Panc1 (cell line): ENCODE measurements at regions not wholly inside any gene's neighbourhood (a gene's known extent, or its start where the extent isn't known, plus 50 kb on each side); places are given as distances from the start of the nearest gene placed in this dataset.

Source experiments
- ATAC-seq: fragments of 200-7000 bp; cut with Tn5 transposase; 2 replicates; pipeline ENCODE4 v1.9.1; 2020; ENCODE audit warnings: mild to moderate bottlenecking, moderate library complexity
- BruUV-seq: library from RNA; stranded (reverse); fragments of 400-500 nt; replicated peaks from 2 replicates; lab custom pipeline; 2021; lab: Mats Ljungman, UMichigan
- CTCF ChIA-PET: fragments of 300-600 bp; sonication (Branson Sonifier 250); formaldehyde crosslinking; loops from one replicate; lab custom pipeline; 2022; ENCODE audit warnings: antibody characterized with exemption; lab: Charles Lee
- POLR2A ChIA-PET: fragments of 300-600 bp; sonication (Branson Sonifier 250); formaldehyde crosslinking; loops from one replicate; lab custom pipeline; 2022; ENCODE audit warnings: antibody characterized with exemption; lab: Charles Lee
- DNase-seq: peaks from one replicate; pipeline ENCODE4 v3.0.0-alpha.2; 2010; ENCODE audit warnings: low read depth, low spot score
- H3K27ac ChIP-seq: 2 replicates; pipeline ENCODE4 v1.5.1; 2011; ENCODE audit warnings: mild to moderate bottlenecking, low read length, inconsistent platforms
- H3K27me3 ChIP-seq: fragments of 200-500 bp; sonication (Bioruptor generic); 2 replicates; pipeline ENCODE4 v1.6.0; 2014; ENCODE audit warnings: low read length, inconsistent platforms; ENCODE audit not compliant: control insufficient read depth, insufficient read depth
- H3K36me3 ChIP-seq: fragments of 200-500 bp; sonication (Bioruptor generic); 2 replicates; pipeline ENCODE4 v1.5.1; 2014; ENCODE audit warnings: inconsistent platforms, mild to moderate bottlenecking, low read length, moderate library complexity; ENCODE audit not compliant: control insufficient read depth, insufficient read depth
- H3K4me1 ChIP-seq: 2 replicates; pipeline ENCODE4 v1.5.1; 2011; ENCODE audit warnings: inconsistent platforms, mild to moderate bottlenecking, low read length, moderate library complexity; ENCODE audit not compliant: control insufficient read depth, insufficient read depth
- H3K4me3 ChIP-seq, 2 experiments: 2 replicates each; pipeline ENCODE4 v1.5.1; 2011 to 2012; ENCODE audit warnings: low read depth in 2 of 2, low read length in 2 of 2, mild to moderate bottlenecking in 2 of 2, inconsistent platforms in 1 of 2, moderate library complexity in 1 of 2
- H3K9me3 ChIP-seq: fragments of 200-500 bp; sonication (Bioruptor generic); 2 replicates; pipeline ENCODE4 v1.5.1; 2014; ENCODE audit warnings: low read depth, mild to moderate bottlenecking, inconsistent platforms, low read length, moderate library complexity; ENCODE audit not compliant: control insufficient read depth, insufficient read depth
- CTCF ChIP-seq: fragments of 450-650 bp; IDR thresholded peaks from 2 replicates; pipeline ENCODE4 v1.5.1; 2017; ENCODE audit warnings: mild to moderate bottlenecking
- POLR2AphosphoS5 ChIP-seq: IDR thresholded peaks from 2 replicates; pipeline ENCODE4 v1.6.1; 2012; ENCODE audit warnings: mild to moderate bottlenecking, low read depth, low read length, moderate library complexity
- REST ChIP-seq, 2 experiments: IDR thresholded peaks; 2 replicates each; pipeline ENCODE4 v1.6.1; 2011 to 2012; ENCODE audit warnings: low read depth in 2 of 2, control low read depth in 1 of 2, low read length in 1 of 2, mild to moderate bottlenecking in 1 of 2, moderate library complexity in 1 of 2; ENCODE audit not compliant: insufficient read depth in 1 of 2
- SIN3A ChIP-seq: IDR thresholded peaks from 2 replicates; pipeline ENCODE4 v1.6.1; 2012; ENCODE audit warnings: low read depth, mild to moderate bottlenecking, low read length, moderate library complexity, borderline replicate concordance; ENCODE audit not compliant: insufficient read depth
- TCF7L2 ChIP-seq: IDR thresholded peaks from 2 replicates; pipeline ENCODE4 v1.6.1; 2011; ENCODE audit warnings: mild to moderate bottlenecking, low read depth, low read length, inconsistent platforms
- in situ Hi-C: cut with HindIII; loops from 2 replicates; pipeline ENCODE4 v1.10.0; 2016; ENCODE audit warnings: low sequenced_read_pairs, low pct_unique_long_range_greater_than_20kb
- intact Hi-C: fragments of 100-400 bp; cut with micrococcal nuclease; formaldehyde crosslinking; loops from one replicate; pipeline ENCODE4 v1.10.0; 2022; ENCODE audit not compliant: unreplicated experiment

- no TSS peak for BruUV-seq
- Histone ChIP-seq H3K27me3 (no peaks in the 10 kb centered on the region), H3K9me3 (no peaks in the 10 kb centered on the region), H3K4me3 (no peak overlapping the region), H3K36me3 (no peaks in the 10 kb centered on the region), H3K4me1 (no peaks in the 10 kb centered on the region), H3K27ac (no peak overlapping the region)
- CTCF ChIA-PET: no interaction called here
- ATAC-seq: no peak
- intact Hi-C loops: no loop called here
- no peak for DNase-seq
- in situ Hi-C loops: no loop called here
- TF ChIP-seq CTCF (no peak), SIN3A (no peak), REST (IDR thresholded peaks at IDR 0.05; ENCODE audit: insufficient read depth in 1 of 2, low read depth in 2 of 2, low read length in 1 of 2) (no peak), POLR2AphosphoS5 (no peak), TCF7L2 (no peak)
- POLR2A ChIA-PET: no interaction called here
Observed at GRCh38 chr15:95742836-95743235, 587.7 kb upstream of the NR2F2 start.

GRCh38 chr15:95757171-95757570 is 573.3 kb upstream of the NR2F2 start:
- Histone ChIP-seq H3K36me3 (no peaks in the 10 kb centered on the region), H3K9me3 (no peaks in the 10 kb centered on the region), H3K27ac (no peak overlapping the region), H3K4me1 (no peaks in the 10 kb centered on the region), H3K4me3 (no peak overlapping the region), H3K27me3 (no peaks in the 10 kb centered on the region)
- in situ Hi-C loops: no loop called here
- BruUV-seq: no TSS peak
- POLR2A ChIA-PET: no interaction called here
- CTCF ChIA-PET: no interaction called here
- TF ChIP-seq REST (IDR thresholded peaks at IDR 0.05; ENCODE audit: insufficient read depth in 1 of 2, low read depth in 2 of 2, low read length in 1 of 2) (no peak), POLR2AphosphoS5 (no peak), SIN3A (no peak), TCF7L2 (no peak), CTCF (no peak)
- ATAC-seq (no peak), DNase-seq (no peak)
- intact Hi-C loops: no loop called here
